Stimulated activated CD4-positive, alpha-beta T cell treated with anti-CD3 and anti-CD28 coated beads, TNF-alpha, amount 100 ng/mL, for 24 hours (primary cell): ENCODE measurements at regions not wholly inside any gene's neighbourhood (a gene's known extent, or its start where the extent isn't known, plus 50 kb on each side); places are given as distances from the start of the nearest gene placed in this dataset.

Experiments
- DNase-seq, 3 experiments: peaks; one replicate each; pipeline ENCODE4 v3.0.0-alpha.2; 2020; ENCODE audit warnings: low read depth in 3 of 3

DNA sequence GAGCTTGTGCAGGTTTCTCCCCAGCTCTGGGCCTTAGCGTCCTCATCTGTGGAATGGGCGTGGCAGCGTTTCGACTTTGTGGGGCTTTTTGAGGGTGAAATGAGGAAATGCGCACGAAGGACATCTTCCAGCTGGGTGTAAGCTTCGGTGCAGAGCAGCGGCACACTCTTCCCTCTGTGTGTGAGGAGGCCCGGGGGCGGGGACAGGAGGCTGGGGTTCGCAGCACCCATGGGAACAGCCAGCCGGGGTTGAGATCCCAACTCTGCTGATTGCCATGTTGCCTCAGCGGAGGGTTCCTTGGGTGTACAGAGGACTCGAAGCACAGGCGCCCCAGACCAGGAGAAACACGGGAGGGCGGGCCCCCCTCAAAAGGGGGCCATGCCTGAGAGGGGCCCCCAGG, 265.6 kb downstream of the NSG2 start:
- no peak for DNase-seq

DNA sequence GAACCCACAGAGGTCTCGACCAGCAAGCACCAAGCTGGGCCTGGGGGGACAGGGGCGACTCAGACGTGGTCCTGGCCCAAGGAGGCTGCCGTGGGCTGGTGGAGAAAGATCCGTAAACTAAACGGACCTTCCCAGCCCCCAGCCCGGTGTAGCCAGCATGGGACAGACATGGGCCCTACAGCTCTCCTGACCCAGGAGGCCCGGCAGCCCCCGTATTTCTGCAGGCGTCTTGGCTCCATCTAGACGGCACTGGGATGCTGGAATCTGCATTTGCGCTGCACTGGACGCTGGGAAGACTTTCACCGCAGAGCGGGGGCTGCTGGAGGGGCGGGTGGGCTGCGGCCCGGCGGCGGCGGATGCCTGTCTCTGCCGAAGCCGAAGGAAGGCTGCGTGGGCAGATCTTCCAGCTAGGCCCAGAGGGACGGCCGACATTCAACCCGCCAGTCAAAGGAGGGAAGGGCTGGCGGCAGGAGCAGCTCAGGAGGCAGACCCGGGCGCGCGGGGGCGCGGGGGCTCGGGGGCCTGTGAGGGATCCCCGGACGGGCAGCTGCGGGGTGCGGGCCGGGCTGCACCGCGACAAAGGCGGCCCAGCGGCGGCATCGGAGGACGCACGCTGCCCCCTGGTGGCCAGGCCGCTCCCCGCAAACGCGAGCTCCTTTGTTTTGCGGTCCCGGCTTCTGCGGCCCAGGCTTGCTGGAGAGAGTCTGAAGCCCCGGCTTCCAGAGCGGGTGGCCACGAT, 266.2 kb downstream of the NSG2 start:
- peak; percentile 20 to 65 (median 26) for DNase-seq

DNA sequence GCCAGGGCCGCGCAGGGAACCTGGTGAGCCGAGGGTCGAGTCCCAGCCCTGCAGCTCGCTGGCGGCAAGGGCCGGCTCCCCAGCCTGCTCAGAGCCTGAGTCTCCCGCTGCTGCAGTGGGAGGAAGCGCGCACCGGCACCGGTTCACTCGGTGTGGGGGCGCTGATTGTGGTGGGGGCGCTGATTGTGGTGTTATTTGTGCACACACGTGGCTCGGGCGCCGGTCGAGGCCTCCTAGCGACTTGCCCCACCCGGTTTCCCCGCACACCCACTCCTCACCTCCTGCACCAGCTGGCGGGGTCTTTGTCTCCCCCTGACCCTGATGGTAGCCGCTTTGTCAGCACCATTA, 266.7 kb downstream of the NSG2 start:
- no peak for DNase-seq

DNA sequence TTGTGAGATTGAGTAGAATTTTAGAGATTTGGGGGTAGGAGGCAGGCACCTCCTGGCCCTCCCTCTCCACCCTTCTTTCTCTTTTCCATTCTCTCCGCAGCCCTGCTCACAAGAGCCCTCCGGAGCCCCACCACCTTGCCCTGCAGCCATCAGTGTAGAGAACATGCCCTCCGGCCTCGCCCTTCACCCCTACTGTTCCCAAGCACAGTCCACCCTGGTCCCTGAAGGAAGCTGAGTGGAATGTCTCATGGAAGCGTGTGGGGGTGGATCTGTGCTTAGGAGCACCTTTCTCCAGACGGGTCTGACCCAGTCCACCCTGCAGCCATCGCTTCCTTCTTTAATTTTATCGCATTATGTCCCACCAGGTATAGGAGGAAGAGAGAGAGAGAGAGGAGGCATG, 267.1 kb downstream of the NSG2 start:
- DNase-seq: no peak

DNA sequence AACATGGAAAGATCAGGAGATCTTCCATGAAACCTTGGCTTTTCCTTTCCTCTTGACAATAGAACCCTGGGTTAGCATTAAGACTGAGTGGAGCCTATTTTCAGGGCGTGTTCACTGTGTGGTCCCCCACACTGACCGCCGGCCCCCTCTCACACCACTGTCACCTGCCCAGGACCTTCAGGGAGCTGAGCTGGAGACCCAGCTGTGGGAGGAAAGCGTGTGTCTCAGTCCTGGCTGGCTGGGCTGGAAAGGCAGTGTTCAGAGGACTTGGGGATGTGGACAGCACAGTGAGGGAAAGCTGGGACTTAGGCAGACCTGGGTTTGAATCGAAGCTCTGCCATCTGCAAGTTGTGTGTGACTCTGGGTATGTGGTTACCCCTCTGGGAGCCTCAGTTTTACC, 268.1 kb downstream of the NSG2 start:
- no peak for DNase-seq

DNA sequence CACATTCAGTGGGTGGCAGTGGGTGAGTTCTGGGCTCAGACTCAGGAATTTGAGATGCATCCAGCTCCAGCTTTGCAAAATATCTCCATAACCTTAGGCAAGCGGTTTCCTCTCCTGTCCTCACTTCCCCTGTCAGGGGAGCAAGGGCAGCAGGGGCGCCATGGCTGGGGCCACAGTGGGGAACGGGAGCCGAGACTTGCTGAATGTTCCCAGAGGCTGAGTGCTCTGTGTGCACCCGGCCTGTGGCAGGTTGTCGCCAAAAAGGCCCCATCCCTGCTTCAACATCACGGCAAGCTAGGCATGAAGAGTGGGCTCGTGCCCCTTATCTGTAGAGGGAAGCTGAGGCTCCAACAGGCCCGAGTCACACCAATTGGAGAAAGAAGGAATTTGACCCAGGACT, 268.8 kb downstream of the NSG2 start:
- DNase-seq: no peak

DNA sequence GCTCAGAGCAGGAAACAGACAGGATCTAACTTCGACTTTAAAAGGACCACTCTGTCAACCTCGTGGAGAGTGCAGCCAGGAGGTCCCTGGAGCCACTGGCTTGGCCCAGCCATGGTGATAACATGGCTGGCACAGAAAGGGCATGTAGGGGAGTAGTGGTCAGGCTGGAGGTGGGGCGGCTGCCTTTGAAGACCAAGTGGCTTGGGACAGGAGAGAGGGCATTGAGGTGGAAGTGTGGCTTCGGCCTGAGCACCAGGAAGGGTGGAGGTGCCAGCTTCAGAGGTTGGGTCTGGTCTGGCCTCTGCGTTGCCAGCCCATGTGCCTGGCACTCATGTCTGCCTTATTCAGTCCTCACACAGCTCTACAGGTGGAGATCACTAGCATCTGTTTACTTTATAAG, 270.0 kb downstream of the NSG2 start:
- no peak for DNase-seq

DNA sequence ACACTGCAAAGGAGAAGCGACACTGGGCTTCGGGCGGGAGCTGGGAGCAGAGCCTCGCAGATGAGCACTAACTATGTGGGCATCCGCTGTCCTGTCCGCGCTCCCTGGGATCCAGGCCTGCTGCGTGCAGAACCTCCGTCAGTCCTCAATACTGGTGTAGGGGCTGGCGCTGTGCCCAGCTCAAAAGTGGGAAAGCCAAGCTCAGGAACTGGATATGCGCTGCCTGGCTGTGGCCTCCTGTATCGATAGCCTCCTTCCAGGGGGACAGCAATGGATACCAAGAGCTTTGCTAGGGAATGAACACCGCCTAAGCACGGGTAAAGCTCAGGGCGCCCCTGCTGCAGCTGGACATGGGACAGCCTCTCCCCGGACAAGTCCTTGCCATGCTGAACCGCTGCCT, 270.4 kb downstream of the NSG2 start:
- no peak for DNase-seq

DNA sequence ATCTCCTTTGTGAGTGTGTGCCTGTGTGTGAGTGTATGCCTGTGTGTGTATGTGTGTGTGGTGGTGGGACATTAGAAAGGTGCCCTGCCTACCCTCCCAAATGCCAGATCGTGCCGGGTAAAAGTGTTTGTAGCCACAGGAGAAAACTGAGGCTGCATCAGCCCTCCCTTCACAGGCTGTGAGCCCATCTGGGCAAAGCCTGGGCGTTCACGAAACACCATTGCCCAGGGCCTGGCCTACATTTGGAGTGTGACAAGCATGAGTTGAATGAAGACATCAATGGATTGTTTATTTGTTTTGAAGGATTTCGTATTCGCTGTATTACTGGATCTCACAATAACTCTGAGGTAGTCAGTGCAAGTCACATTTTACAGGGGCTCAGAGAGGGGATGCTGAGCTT, 270.8 kb downstream of the NSG2 start:
- no peak for DNase-seq

DNA sequence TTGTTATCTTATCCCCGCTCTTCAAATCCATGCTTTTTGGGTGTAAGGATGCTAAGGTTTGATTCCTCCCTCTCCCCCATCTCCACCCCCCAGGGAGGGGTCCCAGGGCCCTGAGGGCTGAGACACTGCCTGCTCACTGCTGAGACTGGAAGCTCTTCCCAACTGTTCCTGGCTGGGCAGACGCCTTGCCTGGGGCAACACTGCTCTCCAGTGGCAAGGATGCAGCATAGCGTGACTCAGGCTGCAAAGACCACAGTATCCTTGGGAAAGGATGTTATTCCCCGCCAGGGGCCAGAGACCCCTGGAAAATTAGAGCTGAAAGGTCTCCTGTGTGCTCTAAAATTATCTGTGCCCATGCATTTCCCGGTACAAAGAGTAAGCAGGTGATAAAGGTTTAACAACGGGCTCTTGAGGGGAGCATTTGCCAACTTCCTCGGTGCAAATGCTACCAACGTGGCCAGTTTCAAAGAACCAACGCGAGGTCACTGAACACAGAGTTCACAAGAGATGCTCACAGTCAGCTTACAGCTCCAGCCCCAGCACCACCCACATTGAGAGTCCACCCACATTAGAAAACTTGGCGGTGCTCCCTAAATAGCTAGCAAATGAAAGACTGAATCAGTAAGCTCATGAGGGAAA, 271.9 kb downstream of the NSG2 start:
- no peak for DNase-seq

DNA sequence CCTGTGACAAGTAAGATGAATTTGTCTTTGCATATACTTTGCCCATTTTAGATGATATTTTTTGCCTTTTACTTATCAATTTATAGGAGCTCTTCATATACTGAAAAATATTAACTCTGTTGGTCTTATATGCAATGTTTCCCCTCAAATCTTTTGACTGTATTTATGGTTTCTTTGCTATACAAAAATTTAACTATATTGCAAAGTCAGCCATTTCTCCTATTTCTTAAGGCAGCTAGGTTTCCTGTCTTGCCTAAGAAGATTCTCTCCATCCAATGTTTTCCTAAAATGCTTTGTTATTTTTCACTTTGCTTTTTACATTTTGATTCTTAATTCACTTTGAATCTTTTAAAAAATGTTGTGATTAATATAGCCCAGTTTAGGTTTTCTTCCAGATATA, 273.1 kb downstream of the NSG2 start:
- DNase-seq: no peak

DNA sequence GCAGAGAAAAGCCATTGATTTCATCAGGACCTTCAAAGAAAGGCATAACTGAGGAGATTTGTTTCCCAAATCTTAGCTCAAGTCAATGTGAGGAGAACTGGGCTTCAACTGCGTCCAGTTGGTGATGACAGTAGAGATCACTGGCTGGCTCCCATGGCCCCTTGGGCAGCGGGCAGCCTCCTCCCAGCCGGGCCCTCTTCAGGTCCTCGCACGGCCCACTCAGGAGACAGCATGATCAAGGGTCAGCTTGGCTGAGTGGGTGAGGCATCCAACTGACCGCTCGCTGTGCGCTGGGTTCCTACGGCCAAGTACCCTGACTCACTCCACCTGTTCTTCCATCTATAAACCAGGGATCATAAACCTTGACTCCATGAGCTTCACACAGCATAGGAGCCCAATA, 274.0 kb downstream of the NSG2 start:
- DNase-seq: no peak

DNA sequence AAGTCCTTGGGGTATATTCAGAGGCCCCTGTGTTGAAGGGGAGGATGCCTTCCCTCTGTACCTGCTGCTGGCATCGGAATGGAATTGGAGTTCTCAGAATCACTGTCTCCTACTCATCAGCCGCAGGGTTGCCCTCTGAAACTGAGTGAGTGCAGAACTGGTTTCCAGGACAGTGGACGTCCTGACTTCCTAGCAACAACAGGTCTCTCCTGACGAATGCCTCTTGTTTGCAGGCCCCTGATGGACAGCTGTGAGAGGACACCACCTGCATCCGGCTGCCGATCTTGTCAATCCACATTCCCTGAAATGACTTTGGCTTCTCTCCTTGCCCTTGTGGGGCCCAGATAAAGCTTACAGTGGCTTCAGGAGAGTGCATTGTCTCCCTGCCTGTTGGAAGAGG, 274.5 kb downstream of the NSG2 start:
- DNase-seq: no peak

DNA sequence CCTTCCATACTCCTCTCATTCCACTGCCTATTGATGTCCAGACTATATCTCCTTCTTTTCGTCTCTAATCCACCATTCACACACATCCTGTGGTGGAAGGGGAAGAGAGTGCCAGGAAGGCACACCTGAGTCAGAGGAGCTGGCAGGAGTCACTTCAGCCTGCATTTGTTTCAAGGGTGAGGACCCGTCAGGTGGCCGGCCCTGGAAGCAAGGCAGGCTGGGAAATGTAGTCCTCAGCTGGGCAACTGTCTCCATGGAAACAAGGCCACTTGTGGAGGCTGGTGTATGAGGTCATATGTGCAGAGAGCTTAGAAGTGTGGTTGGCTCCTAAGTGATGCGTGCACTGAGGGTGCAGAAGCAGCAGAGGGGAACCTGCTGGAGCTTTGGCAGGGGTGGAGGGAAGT, 278.4 kb downstream of the NSG2 start:
- DNase-seq: peak in 1 of 3 experiments; percentile 1

DNA sequence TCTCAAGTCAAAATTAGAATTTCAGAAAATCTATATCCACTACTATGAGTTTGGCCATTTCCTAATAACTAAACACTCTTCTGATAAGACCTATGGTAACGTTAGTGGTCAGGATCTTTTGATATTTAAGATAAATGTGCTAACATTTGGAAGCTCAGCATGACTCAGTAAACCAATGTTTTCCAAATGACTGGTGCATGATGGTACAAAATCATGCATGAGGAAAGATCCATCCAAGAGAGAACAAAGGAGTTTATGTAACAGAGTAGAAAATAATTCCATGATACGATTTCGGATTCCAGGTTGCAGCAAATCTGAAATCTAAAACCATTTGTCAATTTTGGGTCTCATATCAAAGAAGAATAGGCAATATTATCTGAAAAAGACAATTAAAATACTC, 279.2 kb downstream of the NSG2 start:
- DNase-seq: no peak

DNA sequence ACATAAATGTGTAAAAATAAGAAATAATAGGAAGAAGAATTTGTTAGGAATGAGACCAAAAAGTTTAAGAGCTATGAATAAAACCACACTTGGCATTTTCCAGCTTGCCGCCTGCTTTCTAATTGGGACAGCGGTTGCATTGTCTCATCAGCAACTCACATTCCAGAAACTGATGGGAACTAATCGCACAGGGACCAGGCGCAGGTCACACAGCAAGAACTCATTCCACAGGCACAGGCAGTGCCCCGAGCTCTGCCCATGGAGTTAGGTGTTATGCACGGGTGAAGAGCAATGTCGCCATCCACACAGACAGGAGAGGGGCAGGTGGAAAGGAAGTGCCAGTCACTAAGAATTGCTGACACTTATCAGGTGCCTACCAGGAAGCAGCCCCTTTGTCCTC, 279.9 kb downstream of the NSG2 start:
- no peak for DNase-seq

DNA sequence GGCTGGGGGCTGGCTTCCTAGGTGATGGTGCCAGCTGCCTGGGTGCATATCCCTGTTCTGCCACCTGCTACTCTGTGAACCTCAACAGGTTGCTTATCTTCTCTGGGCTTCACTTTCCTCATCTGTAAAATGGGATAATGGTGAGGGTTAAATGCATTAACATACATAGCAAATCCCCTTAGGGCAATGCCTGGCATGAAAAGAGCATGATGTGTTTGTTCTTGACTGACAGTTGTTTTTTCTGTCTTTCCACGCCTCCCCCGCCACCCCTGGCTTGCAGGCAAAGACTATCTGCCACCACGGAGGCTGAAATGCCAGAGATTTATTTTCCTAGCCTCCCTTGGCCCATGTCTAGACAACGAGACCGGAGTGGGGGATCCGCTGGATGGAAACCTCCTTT, 280.5 kb downstream of the NSG2 start:
- DNase-seq: no peak

DNA sequence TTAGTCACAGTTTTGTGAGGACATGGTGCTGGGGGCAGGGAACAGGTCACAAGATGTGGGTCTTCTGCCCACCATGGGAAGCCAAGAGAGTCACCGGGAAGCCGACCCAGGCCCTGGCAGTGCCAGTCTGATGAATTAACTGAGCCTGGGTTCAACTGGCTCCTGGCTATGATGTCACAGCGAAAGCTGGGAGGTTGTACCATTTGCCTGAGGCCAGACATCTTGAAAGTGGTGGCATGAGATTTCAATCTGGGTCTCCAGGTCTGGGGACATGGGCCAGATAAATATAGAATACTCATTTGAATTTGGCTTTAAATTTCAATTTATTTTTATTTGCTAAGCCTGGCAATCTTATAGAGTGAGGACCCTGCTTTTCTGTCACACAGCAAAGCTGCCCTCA, 280.9 kb downstream of the NSG2 start:
- DNase-seq: no peak

DNA sequence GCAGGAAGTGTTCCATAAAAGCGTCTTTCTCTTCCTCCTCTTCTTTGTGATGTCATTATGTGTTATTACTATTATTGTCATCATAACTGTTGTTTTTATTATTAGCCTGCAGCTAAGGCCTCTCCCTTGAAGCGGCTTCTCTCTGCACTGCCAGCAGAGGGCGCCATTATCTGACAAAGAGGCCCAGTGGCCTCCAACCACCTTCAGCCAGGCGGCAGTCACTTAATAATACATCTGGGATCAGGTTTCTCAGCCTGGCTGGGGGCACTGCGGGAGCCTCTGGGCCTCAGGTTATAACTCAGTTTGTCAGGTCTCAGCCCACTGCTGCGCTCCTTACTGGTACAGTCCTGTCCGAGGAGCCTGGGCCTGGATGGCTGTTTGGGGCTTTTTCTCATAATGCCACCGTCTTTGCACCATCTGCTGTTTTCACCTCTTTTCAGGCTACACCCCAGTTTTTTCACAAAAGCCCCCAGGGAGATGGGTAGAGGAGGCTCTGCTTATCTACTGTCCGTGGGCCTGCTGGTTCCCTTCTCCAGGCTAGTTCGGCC, 281.9 kb downstream of the NSG2 start:
- peak in 1 of 3 experiments; percentile 47 for DNase-seq

DNA sequence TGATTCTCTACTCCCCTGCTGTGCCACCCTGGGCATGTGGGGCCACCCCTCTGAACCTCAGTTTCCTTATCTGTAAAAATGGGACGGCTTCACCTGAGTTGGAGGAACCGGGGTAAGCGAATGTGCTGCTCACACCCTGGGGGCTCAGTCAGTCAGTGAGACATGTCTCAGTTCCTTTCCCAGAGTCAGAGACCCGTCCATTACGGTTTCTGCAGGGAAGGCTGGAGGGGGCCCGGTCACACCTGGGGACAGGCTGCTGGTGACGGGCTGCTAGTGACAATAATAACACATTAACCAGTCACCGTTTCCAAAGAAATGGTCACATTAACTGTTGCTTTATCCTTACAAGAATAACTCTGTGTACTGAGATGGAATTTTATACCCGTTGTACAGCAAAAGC, 282.4 kb downstream of the NSG2 start:
- DNase-seq: no peak

DNA sequence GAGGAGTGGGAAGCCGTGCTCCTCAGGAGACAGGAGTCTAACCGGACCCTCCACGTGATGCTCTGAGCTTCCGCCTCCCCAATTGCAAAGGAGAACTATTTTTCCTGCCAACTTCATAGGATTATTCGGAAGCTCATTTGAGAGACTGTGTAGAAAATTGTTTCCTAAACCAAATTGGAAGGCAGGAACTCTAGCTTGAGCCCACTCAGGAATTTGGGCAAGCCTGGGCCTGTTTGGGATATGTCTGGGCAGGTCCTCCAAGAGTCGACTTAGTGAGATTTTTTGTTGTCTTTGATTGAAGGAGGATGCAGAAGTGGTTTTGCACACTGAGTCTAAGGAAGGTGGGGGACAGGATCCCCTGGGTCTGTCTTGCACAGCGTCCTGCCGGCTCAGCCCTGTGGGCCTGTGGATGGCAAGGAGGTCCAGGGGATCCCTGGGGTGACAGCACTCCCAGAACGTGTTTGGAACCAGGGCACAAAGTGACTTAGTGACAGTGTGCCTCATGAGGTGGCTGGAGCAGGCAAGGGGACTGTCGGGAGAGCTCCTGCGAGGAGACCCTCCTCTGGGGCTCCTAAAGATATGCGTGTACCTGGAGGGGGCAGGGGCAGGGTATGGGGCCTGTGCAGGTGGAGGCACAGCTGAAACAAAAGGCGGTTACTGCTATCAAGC, 283.3 kb downstream of the NSG2 start:
- DNase-seq: no peak

DNA sequence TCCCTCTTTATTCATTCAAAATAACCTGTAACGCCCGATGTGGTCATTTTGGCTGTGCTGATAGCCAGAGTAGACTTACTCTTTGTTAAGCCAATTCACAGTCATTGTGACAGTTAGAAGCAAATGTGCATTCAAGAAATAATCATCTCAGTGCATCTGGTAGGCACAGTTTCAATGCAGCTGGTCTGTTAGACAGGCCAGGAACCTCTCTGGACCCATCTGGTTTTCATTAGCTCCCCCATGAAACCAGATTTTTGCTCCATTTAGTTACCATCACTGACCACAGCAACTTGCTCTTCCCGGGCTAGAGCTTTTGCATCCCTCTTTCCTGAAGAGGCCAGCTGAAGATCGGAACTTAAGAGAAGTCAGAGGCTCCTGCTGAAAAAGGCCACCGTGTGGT, 284.2 kb downstream of the NSG2 start:
- no peak for DNase-seq
